HG03558 (cell line): ENCODE measurements at regions not wholly inside any gene's neighbourhood (a gene's known extent, or its start where the extent isn't known, plus 50 kb on each side); places are given as distances from the start of the nearest gene placed in this dataset.

Experiments
- ATAC-seq: cut with Tn5 transposase; IDR thresholded peaks from one replicate; pipeline ENCODE4 v1.9.1; 2021; ENCODE audit warnings: moderate number of reproducible peaks; ENCODE audit not compliant: unreplicated experiment; ENCODE audit errors: extremely low read depth

GRCh38 chr7:15801041-15801440, 114.6 kb upstream of the MEOX2 start:
- ATAC-seq: no peak

- ATAC-seq: no peak
Measured at GRCh38 chr7:15798081-15798480, 111.6 kb upstream of the MEOX2 start.

GRCh38 chr7:15795393-15795792, 108.9 kb upstream of the MEOX2 start:
- ATAC-seq: no peak

GRCh38 chr7:15794801-15795200, 108.3 kb upstream of the MEOX2 start:
- no peak for ATAC-seq

- ATAC-seq: no peak
Measured at GRCh38 chr7:15784694-15785030, 98.2 kb upstream of the MEOX2 start.

- ATAC-seq: no peak
Measured at GRCh38 chr7:15783987-15784693, 97.7 kb upstream of the MEOX2 start.

GRCh38 chr7:15782656-15783055, 96.2 kb upstream of the MEOX2 start:
- no peak for ATAC-seq

- ATAC-seq: no peak
Measured at GRCh38 chr7:15781944-15782343, 95.5 kb upstream of the MEOX2 start.

GRCh38 chr7:15780271-15780670, 93.8 kb upstream of the MEOX2 start:
- ATAC-seq: no peak

GRCh38 chr7:15778191-15778590, 91.7 kb upstream of the MEOX2 start:
- no peak for ATAC-seq

- ATAC-seq: no peak
Measured at GRCh38 chr7:15765753-15766152, 79.3 kb upstream of the MEOX2 start.

- ATAC-seq: no peak
Measured at GRCh38 chr7:15764851-15765382, 78.4 kb upstream of the MEOX2 start.

- no peak for ATAC-seq
Measured at GRCh38 chr7:15764010-15764409, 77.5 kb upstream of the MEOX2 start.

- no peak for ATAC-seq
Measured at GRCh38 chr7:15757041-15758000, 70.8 kb upstream of the MEOX2 start.

GRCh38 chr7:15755061-15755460, 68.6 kb upstream of the MEOX2 start:
- no peak for ATAC-seq

- no peak for ATAC-seq
Measured at GRCh38 chr7:15753887-15754579, 67.5 kb upstream of the MEOX2 start.

- ATAC-seq: no peak
Measured at GRCh38 chr7:15752377-15752776, 65.9 kb upstream of the MEOX2 start.

GRCh38 chr7:15751191-15751701, 64.8 kb upstream of the MEOX2 start:
- no peak for ATAC-seq

GRCh38 chr7:15750727-15751126, 64.2 kb upstream of the MEOX2 start:
- ATAC-seq: no peak

GRCh38 chr7:15749631-15750030, 63.1 kb upstream of the MEOX2 start:
- ATAC-seq: no peak

GRCh38 chr7:15747712-15748111, 61.2 kb upstream of the MEOX2 start:
- no peak for ATAC-seq
